ENCODE measurements at regions not wholly inside any gene's neighbourhood (a gene's known extent, or its start where the extent isn't known, plus 50 kb on each side); places are given as distances from the start of the nearest gene placed in this dataset.

DNA sequence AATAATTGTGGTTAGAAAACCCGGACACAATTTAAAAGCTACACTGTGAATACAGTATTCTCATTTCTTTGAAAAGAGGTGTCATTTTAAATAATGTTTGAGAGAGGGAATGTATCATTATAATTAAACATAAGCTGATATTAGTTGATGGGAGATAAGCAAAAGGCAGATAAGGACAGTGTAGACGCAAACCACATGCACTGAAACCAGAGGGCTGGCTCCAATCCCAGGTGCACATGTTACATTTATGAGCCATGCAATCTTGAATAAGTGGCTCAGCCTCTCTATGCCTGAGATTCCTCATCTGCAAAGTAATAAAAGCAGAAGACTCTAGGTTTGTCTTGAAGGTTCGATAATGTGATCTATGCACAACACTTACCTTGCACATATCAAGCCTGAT lies 238.7 kb downstream of the EFNB2 start:
- CTCF ChIA-PET: no interaction called here
- no peak for DNase-seq (ENCODE audit: extremely low spot score)
- POLR2A ChIA-PET: no interaction called here
- TF ChIP-seq, protein P1, sequence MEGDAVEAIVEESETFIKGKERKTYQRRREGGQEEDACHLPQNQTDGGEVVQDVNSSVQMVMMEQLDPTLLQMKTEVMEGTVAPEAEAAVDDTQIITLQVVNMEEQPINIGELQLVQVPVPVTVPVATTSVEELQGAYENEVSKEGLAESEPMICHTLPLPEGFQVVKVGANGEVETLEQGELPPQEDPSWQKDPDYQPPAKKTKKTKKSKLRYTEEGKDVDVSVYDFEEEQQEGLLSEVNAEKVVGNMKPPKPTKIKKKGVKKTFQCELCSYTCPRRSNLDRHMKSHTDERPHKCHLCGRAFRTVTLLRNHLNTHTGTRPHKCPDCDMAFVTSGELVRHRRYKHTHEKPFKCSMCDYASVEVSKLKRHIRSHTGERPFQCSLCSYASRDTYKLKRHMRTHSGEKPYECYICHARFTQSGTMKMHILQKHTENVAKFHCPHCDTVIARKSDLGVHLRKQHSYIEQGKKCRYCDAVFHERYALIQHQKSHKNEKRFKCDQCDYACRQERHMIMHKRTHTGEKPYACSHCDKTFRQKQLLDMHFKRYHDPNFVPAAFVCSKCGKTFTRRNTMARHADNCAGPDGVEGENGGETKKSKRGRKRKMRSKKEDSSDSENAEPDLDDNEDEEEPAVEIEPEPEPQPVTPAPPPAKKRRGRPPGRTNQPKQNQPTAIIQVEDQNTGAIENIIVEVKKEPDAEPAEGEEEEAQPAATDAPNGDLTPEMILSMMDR (IDR thresholded peaks at IDR 0.05; ENCODE audit: control extremely low read depth, extremely low read depth, low read depth, missing control alignments): no peak

DNA sequence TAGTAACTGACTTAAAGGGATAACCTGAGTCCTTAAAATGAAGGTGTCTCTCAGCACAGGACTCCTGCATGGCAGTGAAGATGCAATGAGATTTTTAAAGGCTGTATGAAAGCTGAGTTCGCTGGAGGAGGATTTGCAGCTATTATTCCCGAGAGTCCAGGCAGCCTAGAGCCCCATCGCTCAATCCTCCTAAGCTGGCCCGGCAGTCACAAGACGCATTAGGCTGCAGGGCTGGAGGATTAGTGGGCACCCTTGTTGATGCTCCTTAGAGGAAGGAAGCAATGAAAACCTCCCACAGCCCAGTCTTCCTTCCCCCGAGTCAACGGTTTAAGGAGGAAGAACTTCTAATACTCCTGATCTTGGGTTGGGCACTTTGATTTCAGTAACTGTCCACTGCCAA lies 239.5 kb downstream of the EFNB2 start:
- TF ChIP-seq, protein P1 (IDR thresholded peaks at IDR 0.05; ENCODE audit: control extremely low read depth, extremely low read depth, low read depth, missing control alignments): no peak
- CTCF ChIA-PET: no interaction called here
- POLR2A ChIA-PET: no interaction called here
- DNase-seq (ENCODE audit: extremely low spot score): no peak

DNA sequence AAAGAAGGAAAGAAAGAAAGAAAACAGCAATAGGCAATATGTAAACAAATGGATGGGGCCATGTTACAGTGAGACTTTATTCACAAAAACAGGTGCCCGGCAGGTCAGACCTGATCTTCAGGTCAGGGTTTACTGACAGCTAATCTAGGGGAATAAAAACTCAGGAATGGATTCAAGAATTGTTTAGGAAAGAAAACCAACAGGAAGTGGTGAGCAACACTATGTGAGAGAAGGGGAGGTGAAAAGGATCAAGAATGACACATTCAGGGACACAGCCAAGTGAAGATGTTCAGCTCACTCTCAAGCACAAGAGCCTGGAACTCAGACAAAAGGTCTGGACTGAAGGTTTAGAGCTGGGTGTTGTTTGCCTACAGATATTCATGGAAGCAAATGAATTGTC lies 244.5 kb downstream of the EFNB2 start:
- ChIA-PET POLR2A (no interaction called here), CTCF (interaction anchor here (1.4 kb wide), 1 partner anchor 14 kb away, joined by 3 read pairs; no protein-coding TSS in a partner anchor)
- DNase-seq (ENCODE audit: extremely low spot score): no peak
- TF ChIP-seq, protein P1 (IDR thresholded peaks at IDR 0.05; ENCODE audit: control extremely low read depth, extremely low read depth, low read depth, missing control alignments): no peak

DNA sequence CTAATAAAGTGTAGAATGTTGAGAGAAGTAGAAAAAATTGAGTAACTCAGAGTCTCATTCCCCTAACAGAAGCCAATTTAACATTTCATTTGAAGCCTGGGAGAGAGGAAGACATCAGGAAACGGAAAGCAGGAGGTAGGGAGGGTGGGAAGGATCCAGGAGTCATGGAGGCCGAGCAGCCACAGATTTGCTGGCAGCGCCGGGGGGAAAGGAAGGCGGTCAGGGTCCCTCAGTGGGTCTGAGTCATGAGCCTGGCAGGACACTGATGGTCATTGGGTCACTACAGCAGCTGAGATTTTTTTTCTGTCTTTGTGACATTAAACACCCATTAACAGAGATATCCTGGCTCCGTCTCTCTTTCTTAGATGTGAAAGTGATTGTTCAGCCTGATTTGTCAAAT lies 248.1 kb downstream of the EFNB2 start:
- POLR2A ChIA-PET: no interaction called here
- CTCF ChIA-PET: no interaction called here
- DNase-seq (ENCODE audit: extremely low spot score): no peak
- TF ChIP-seq, protein P1 (IDR thresholded peaks at IDR 0.05; ENCODE audit: control extremely low read depth, extremely low read depth, low read depth, missing control alignments): no peak

DNA sequence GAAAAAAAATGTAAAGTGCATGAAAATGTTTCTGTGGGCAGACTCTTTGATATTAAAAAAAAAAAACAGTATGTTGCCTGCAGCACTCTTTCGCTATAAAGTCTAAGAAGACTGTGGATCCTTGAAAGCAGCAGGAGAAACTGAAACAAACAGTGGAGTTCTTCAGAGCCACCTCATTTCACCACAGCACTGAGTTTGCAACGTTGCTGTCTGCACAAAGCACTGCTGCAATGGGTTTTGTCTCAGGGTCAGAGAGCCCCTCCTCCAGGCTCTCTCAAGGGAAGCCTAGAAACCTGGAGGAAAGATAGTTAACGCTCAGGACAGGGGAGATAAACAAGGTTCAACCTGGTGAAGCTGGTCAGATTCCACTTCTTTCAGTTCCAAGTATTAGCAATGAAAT lies 248.7 kb downstream of the EFNB2 start:
- ChIA-PET POLR2A (no interaction called here), CTCF (no interaction called here)
- no peak for DNase-seq (ENCODE audit: extremely low spot score)
- TF ChIP-seq, protein P1 (IDR thresholded peaks at IDR 0.05; ENCODE audit: control extremely low read depth, extremely low read depth, low read depth, missing control alignments): no peak

DNA sequence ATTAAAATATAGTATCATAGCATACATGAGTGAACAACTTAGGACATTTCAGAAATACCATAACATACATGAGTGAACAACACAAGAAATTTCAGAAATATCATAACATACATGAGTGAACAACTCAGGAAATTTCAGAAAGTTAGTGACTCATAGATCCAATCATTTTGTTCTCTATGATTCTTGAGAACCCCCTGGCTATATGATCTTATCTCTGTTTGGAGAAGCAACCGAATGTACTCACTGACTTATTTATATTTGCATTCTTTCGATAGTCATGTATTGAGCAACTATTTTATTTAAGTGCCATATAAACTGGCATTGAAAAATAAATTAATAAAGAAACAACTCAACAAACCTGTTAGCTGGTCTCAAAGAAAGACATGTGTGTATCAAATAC lies 251.1 kb downstream of the EFNB2 start:
- ChIA-PET CTCF (interaction anchor here (1.4 kb wide), 2 partner anchors 10 kb away, joined by 3 read pairs; no protein-coding TSS in a partner anchor), POLR2A (no interaction called here)
- no peak for DNase-seq (ENCODE audit: extremely low spot score)
- TF ChIP-seq, protein P1 (IDR thresholded peaks at IDR 0.05; ENCODE audit: control extremely low read depth, extremely low read depth, low read depth, missing control alignments): no peak

DNA sequence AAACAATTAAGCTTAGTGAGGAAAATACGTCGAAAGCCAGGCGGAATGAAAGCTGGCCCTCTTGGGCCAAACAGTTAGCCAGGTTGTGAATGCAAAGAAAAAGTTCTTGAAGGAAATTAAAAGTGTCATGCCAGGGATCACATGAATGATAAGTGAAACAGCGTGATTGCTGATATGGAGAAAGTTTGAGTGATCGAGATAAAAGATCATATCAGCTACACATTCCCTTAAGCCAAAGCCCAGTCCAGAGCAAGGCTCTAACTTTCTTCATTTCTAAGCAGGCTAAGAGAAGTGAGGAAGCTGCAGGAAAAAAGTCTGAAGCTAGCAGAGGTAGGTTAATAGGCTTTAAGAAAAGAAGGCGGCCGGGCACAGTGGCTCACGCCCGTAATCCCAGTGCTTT lies 254.0 kb downstream of the EFNB2 start:
- CTCF ChIA-PET: interaction anchor here (1.0 to 1.2 kb wide), 2 partner anchors 11 to 26 kb away, joined by 3 read pairs; no protein-coding TSS in a partner anchor
- POLR2A ChIA-PET: no interaction called here

More for the DNA sequence above, 254.0 kb downstream of the EFNB2 start:
- TF ChIP-seq, protein P1 (IDR thresholded peaks at IDR 0.05; ENCODE audit: control extremely low read depth, extremely low read depth, low read depth, missing control alignments): no peak
- DNase-seq (ENCODE audit: extremely low spot score): no peak
